ENCODE measurements at regions not wholly inside any gene's neighbourhood (a gene's known extent, or its start where the extent isn't known, plus 50 kb on each side); places are given as distances from the start of the nearest gene placed in this dataset.

DNA sequence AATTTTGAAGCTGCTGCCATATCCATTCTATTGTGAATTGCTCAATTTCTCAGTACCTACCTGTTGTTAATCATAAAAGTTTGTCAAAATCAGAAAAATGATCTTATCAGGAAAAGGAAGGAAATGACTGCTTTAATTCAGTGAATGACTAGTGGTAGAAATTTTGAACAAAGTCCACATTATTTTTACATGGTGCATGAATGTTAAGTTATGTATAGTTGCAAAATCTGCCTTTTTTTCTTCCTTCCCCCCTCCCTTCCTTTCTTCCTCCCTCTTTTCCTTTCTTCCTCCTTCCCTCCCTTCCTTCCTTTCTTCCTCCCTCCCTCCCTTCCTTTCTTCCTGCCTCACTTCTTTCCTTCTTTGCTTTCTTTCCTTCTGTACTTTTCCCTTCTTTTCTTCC lies 127.1 kb upstream of the TSHZ2 start:
- Histone ChIP-seq H3K4me1 (no peaks in the 10 kb centered on the region), H3K4me3 (no peak overlapping the region), H3K9me3 (no peaks in the 10 kb centered on the region), H3K36me3 (no peaks in the 10 kb centered on the region), H3K27me3 (no peaks in the 10 kb centered on the region), H3K27ac (no peak overlapping the region)
- TF ChIP-seq, protein P1, sequence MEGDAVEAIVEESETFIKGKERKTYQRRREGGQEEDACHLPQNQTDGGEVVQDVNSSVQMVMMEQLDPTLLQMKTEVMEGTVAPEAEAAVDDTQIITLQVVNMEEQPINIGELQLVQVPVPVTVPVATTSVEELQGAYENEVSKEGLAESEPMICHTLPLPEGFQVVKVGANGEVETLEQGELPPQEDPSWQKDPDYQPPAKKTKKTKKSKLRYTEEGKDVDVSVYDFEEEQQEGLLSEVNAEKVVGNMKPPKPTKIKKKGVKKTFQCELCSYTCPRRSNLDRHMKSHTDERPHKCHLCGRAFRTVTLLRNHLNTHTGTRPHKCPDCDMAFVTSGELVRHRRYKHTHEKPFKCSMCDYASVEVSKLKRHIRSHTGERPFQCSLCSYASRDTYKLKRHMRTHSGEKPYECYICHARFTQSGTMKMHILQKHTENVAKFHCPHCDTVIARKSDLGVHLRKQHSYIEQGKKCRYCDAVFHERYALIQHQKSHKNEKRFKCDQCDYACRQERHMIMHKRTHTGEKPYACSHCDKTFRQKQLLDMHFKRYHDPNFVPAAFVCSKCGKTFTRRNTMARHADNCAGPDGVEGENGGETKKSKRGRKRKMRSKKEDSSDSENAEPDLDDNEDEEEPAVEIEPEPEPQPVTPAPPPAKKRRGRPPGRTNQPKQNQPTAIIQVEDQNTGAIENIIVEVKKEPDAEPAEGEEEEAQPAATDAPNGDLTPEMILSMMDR (IDR thresholded peaks at IDR 0.05): no peak
- DNase-seq (ENCODE audit: low spot score): no peak

DNA sequence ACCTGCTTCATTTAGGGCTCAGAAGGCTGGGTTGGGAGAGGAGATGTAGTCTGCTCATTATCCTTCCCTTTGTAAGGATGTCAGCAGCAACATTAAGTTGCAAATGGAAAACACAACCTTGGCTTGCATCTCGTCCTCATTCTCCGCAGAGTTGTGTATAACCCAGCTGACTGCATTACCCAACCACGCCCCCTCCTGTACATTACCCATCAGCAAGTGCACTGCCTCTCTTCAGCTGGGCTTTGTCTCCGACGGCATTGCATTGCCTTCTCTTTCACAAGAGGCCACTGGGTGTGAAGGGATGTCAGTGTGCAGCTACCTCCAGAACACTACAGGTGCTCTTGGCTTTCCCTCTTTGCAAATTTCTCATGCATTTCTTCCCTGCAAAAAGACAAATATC lies 128.7 kb upstream of the TSHZ2 start:
- H3K27ac ChIP-seq: no peak overlapping the region
- H3K9me3 ChIP-seq: no peaks in the 10 kb centered on the region
- TF ChIP-seq, protein P1 (IDR thresholded peaks at IDR 0.05): no peak
- H3K4me1 ChIP-seq: no peaks in the 10 kb centered on the region
- no peaks in the 10 kb centered on the region for H3K27me3 ChIP-seq
- no peak overlapping the region for H3K4me3 ChIP-seq
- DNase-seq (ENCODE audit: low spot score): no peak
- no peaks in the 10 kb centered on the region for H3K36me3 ChIP-seq

DNA sequence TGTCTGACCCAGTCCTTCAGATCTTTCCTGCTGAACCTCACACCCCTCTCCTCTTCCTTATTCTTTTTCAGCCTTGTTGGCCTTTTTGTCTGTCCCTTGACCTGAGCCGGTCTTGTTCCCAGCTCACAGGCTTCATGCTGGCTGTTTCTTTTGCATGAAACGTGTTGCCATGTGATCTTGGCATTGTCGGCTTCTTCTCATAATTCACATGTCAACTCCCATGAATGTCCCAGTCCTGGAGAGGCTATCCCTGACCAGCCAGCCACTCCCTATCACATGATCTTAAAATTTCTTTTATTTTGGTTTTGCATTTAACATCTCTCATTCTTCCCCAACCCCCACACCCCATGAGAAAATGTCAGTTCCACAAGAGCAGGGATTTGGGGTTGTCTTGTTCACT lies 131.2 kb upstream of the TSHZ2 start:
- DNase-seq (ENCODE audit: low spot score): no peak
- H3K36me3 ChIP-seq: no peaks in the 10 kb centered on the region
- H3K9me3 ChIP-seq: no peaks in the 10 kb centered on the region
- TF ChIP-seq, protein P1 (IDR thresholded peaks at IDR 0.05): no peak
- H3K4me1 ChIP-seq: no peaks in the 10 kb centered on the region
- no peaks in the 10 kb centered on the region for H3K27me3 ChIP-seq
- no peak overlapping the region for H3K4me3 ChIP-seq
- H3K27ac ChIP-seq: no peak overlapping the region

DNA sequence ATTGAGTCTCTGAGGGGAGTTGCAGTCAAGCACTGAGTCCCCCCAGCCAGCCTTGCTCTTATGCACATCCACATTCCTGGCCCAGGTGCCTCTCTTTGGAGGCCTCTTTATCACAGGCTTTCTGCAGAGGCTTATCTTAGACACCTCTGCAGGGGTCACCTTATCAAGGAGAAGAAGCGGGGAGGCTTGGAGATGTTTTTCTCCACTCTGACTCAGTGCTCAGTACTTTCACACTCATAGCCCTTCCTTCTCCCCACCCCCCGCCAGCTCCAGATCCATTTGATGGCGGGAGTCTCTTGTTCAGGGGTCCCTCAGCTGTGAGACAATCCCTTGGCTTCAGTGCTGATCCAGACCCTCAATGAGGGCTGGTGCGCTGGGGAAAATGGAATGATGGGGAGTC lies 132.1 kb upstream of the TSHZ2 start:
- Histone ChIP-seq H3K27ac (no peak overlapping the region), H3K4me3 (no peak overlapping the region), H3K27me3 (no peaks in the 10 kb centered on the region), H3K36me3 (no peaks in the 10 kb centered on the region), H3K9me3 (no peaks in the 10 kb centered on the region), H3K4me1 (no peaks in the 10 kb centered on the region)
- DNase-seq (ENCODE audit: low spot score): no peak
- TF ChIP-seq, protein P1 (IDR thresholded peaks at IDR 0.05): no peak

DNA sequence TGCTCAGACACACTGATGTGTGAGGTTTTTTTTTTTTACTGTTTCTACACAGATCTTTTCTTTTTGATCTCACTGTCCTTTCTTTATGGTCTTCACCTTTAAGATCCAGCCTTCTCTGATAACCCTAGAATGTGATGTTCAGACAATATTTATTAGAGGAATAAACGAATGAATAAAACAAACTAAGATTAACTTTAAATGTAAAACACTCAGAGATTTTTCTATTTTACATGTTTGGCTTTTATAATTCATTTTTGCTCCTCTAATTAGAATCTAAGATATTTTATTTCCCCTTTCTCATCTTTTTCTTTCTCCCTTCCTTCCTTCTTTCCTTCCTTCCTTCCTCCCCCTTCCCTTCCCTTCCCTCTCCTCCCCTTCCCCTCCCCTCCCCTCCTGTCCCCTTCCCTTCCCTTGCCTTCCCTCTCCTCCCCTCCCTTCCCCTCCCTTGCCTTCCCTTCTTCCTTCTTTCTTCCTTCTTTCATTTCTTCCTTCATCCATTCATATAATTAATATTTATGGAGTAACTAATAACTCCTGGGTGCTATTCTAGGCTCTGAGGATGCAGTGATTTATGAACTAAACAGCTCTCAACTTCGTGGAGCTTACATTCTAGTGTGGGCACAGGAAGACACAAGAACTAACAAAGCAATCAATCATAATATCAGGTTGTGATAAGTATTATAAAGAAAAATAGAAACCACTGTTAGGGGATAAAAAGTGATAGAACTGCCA lies 133.5 kb upstream of the TSHZ2 start:
- Histone ChIP-seq H3K9me3 (no peaks in the 10 kb centered on the region), H3K27ac (no peak overlapping the region), H3K27me3 (no peaks in the 10 kb centered on the region), H3K36me3 (no peaks in the 10 kb centered on the region), H3K4me3 (no peak overlapping the region), H3K4me1 (no peaks in the 10 kb centered on the region)
- TF ChIP-seq, protein P1 (IDR thresholded peaks at IDR 0.05): no peak
- no peak for DNase-seq (ENCODE audit: low spot score)

DNA sequence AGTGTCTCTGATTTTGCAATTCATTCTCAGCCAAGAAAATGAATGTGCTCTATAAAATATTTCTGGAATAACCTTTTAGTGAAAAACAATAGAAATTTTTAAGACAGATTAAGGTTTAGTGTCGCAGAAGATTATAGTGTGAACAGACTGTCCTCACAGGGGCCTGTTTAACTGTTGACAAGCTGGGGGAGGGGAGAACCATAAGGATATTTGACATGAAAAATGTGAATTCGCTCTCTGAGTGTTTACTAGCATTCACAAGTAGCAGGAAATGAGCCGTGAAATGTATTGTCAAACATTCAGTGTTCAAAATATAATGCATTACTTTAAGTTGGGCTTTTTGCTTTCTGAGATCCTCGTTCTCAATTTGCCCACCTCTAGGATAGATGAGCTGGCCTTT lies 134.8 kb upstream of the TSHZ2 start:
- DNase-seq (ENCODE audit: low spot score): no peak
- H3K27me3 ChIP-seq: no peaks in the 10 kb centered on the region
- H3K4me3 ChIP-seq: no peak overlapping the region
- H3K27ac ChIP-seq: no peak overlapping the region
- H3K4me1 ChIP-seq: no peaks in the 10 kb centered on the region
- no peaks in the 10 kb centered on the region for H3K9me3 ChIP-seq
- TF ChIP-seq, protein P1 (IDR thresholded peaks at IDR 0.05): no peak
- no peaks in the 10 kb centered on the region for H3K36me3 ChIP-seq
